Neural cell (in vitro differentiated cells): ENCODE measurements at regions not wholly inside any gene's neighbourhood (a gene's known extent, or its start where the extent isn't known, plus 50 kb on each side); places are given as distances from the start of the nearest gene placed in this dataset.
"Not testable (repeated sequence)": the region's sequence is repeated elsewhere in the genome, so short reads cannot be mapped to it uniquely, and the experiment has no call there.

Source experiments
- CTCF ChIP-seq: fragments of 450-650 bp; IDR thresholded peaks from 2 replicates; pipeline ENCODE4 v1.5.1; 2014; ENCODE audit warnings: antibody characterized with exemption, mild to moderate bottlenecking, moderate library complexity; ENCODE audit not compliant: poor library complexity, severe bottlenecking
- EZH2 ChIP-seq: fragments of 200-600, 300-800 bp; shearing (Covaris generic), sonication (generic); IDR thresholded peaks from 2 replicates; pipeline ENCODE4 v1.6.1; 2014; ENCODE audit warnings: antibody characterized with exemption, low read length, borderline replicate concordance, mild to moderate bottlenecking; ENCODE audit not compliant: insufficient read depth, poor library complexity, severe bottlenecking
- TAF1 ChIP-seq: IDR thresholded peaks from 2 replicates; pipeline ENCODE4 v1.6.1; 2012; ENCODE audit warnings: low read depth

- not testable (repeated sequence) for TF ChIP-seq CTCF, EZH2, TAF1
Measured at GRCh38 chr12:94007833-94008232, 140.5 kb upstream of the PLXNC1 start.
